ENCODE measurements at regions not wholly inside any gene's neighbourhood (a gene's known extent, or its start where the extent isn't known, plus 50 kb on each side); places are given as distances from the start of the nearest gene placed in this dataset.

GRCh38 chr12:125999628-126000027 lies 934.4 kb downstream of the AACS start:
- H3K36me3 ChIP-seq (ENCODE audit: control insufficient read depth, insufficient read depth, low read length), result no peaks in the 10 kb centered on the region
- no peak for TF ChIP-seq CTCF (IDR thresholded peaks at IDR 0.05; ENCODE audit: insufficient read depth, low read length, poor library complexity, severe bottlenecking)

GRCh38 chr12:126019385-126019784 lies 954.1 kb downstream of the AACS start:
- Histone ChIP-seq H3K4me3 (ENCODE audit: low read depth, low read length) (no peak overlapping the region), H3K27me3 (ENCODE audit: control insufficient read depth, insufficient read depth, low read length) (no peaks in the 10 kb centered on the region)
- no peak for TF ChIP-seq CTCF (IDR thresholded peaks at IDR 0.05; ENCODE audit: insufficient read depth, low read length, poor library complexity, severe bottlenecking)

More at GRCh38 chr12:125999628-126000027, 934.4 kb downstream of the AACS start:
- no peak overlapping the region for H3K4me3 ChIP-seq (ENCODE audit: low read depth, low read length)
- H3K27me3 ChIP-seq (ENCODE audit: control insufficient read depth, insufficient read depth, low read length), result no peaks in the 10 kb centered on the region
- DNase-seq (ENCODE audit: low read depth), result no peak

GRCh38 chr12:126021675-126022074 lies 956.4 kb downstream of the AACS start:
- Histone ChIP-seq H3K27me3 (ENCODE audit: control insufficient read depth, insufficient read depth, low read length) (no peaks in the 10 kb centered on the region), H3K36me3 (ENCODE audit: control insufficient read depth, insufficient read depth, low read length) (no peaks in the 10 kb centered on the region), H3K4me3 (ENCODE audit: low read depth, low read length) (no peak overlapping the region)
- TF ChIP-seq CTCF (IDR thresholded peaks at IDR 0.05; ENCODE audit: insufficient read depth, low read length, poor library complexity, severe bottlenecking), result no peak
- DNase-seq (ENCODE audit: low read depth), result no peak

More at GRCh38 chr12:126019385-126019784, 954.1 kb downstream of the AACS start:
- DNase-seq (ENCODE audit: low read depth), result no peak
- H3K36me3 ChIP-seq (ENCODE audit: control insufficient read depth, insufficient read depth, low read length), result no peaks in the 10 kb centered on the region

- H3K4me3 ChIP-seq (ENCODE audit: low read depth, low read length), result no peak overlapping the region
- H3K36me3 ChIP-seq (ENCODE audit: control insufficient read depth, insufficient read depth, low read length), result no peaks in the 10 kb centered on the region
- TF ChIP-seq CTCF (IDR thresholded peaks at IDR 0.05; ENCODE audit: insufficient read depth, low read length, poor library complexity, severe bottlenecking), result no peak
- DNase-seq (ENCODE audit: low read depth), result no peak
- no peaks in the 10 kb centered on the region for H3K27me3 ChIP-seq (ENCODE audit: control insufficient read depth, insufficient read depth, low read length)
Measured at GRCh38 chr12:126027825-126028224, 962.6 kb downstream of the AACS start.

- H3K27me3 ChIP-seq (ENCODE audit: control insufficient read depth, insufficient read depth, low read length), result no peaks in the 10 kb centered on the region
- no peak for TF ChIP-seq CTCF (IDR thresholded peaks at IDR 0.05; ENCODE audit: insufficient read depth, low read length, poor library complexity, severe bottlenecking)
- no peak for DNase-seq (ENCODE audit: low read depth)
- H3K4me3 ChIP-seq (ENCODE audit: low read depth, low read length), result no peak overlapping the region
- no peaks in the 10 kb centered on the region for H3K36me3 ChIP-seq (ENCODE audit: control insufficient read depth, insufficient read depth, low read length)
Measured at GRCh38 chr12:126030573-126030972, 965.3 kb downstream of the AACS start.

- TF ChIP-seq CTCF (IDR thresholded peaks at IDR 0.05; ENCODE audit: insufficient read depth, low read length, poor library complexity, severe bottlenecking), result no peak
- DNase-seq (ENCODE audit: low read depth), result no peak
- no peaks in the 10 kb centered on the region for H3K27me3 ChIP-seq (ENCODE audit: control insufficient read depth, insufficient read depth, low read length)
- H3K4me3 ChIP-seq (ENCODE audit: low read depth, low read length), result no peak overlapping the region
- no peaks in the 10 kb centered on the region for H3K36me3 ChIP-seq (ENCODE audit: control insufficient read depth, insufficient read depth, low read length)
Measured at GRCh38 chr12:126033751-126034150, 968.5 kb downstream of the AACS start.
